Stimulated activated naive CD8-positive, alpha-beta T cell treated with anti-CD3 and anti-CD28 coated beads, Interleukin-15, Interleukin-2, amounts not matched to agents 100 U/mL and 50 U/mL, for 24 hours (primary cell): ENCODE measurements at regions not wholly inside any gene's neighbourhood (a gene's known extent, or its start where the extent isn't known, plus 50 kb on each side); places are given as distances from the start of the nearest gene placed in this dataset.

Source experiments
- ATAC-seq: fragments of 150-1000 bp; cut with Tn5 transposase; one replicate; pipeline ENCODE4 v1.10.0; 2021
- DNase-seq: peaks from one replicate; pipeline ENCODE4 v3.0.0; 2021

GRCh38 chr6:139920776-139921100, 546.3 kb upstream of the CITED2 start:
- DNase-seq = no peak
- no peak for ATAC-seq

GRCh38 chr6:139920027-139920775, 545.8 kb upstream of the CITED2 start:
- ATAC-seq = no peak

GRCh38 chr6:139919107-139920026, 544.9 kb upstream of the CITED2 start:
- ATAC-seq = no peak
- DNase-seq = no peak

More at GRCh38 chr6:139920027-139920775, 545.8 kb upstream of the CITED2 start:
- no peak for DNase-seq

GRCh38 chr6:139917951-139918630, 543.6 kb upstream of the CITED2 start:
- no peak for DNase-seq
- no peak for ATAC-seq

GRCh38 chr6:139914910-139915309, 540.5 kb upstream of the CITED2 start:
- no peak for ATAC-seq
- no peak for DNase-seq

- DNase-seq (no peak), ATAC-seq (no peak)
These were observed 538.4 kb upstream of the CITED2 start for GRCh38 chr6:139912735-139913400.

GRCh38 chr6:139909992-139910391, 535.5 kb upstream of the CITED2 start:
- ATAC-seq (no peak), DNase-seq (no peak)

- ATAC-seq (no peak), DNase-seq (no peak)
These were observed 531.1 kb upstream of the CITED2 start for GRCh38 chr6:139905404-139906052.

- ATAC-seq (no peak), DNase-seq (no peak)
These were observed 530.1 kb upstream of the CITED2 start for GRCh38 chr6:139904568-139904967.

GRCh38 chr6:139904158-139904533, 529.7 kb upstream of the CITED2 start:
- DNase-seq = no peak
- no peak for ATAC-seq

GRCh38 chr6:139903411-139904157, 529.1 kb upstream of the CITED2 start:
- ATAC-seq = no peak
- no peak for DNase-seq

- no peak for DNase-seq
- ATAC-seq = no peak
These were observed 520.9 kb upstream of the CITED2 start for GRCh38 chr6:139895205-139895793.

GRCh38 chr6:139894271-139894670, 519.8 kb upstream of the CITED2 start:
- no peak for ATAC-seq
- no peak for DNase-seq

GRCh38 chr6:139891471-139891870, 517.0 kb upstream of the CITED2 start:
- ATAC-seq (no peak), DNase-seq (no peak)

- ATAC-seq = no peak
These were observed 514.3 kb upstream of the CITED2 start for GRCh38 chr6:139888681-139889122.

GRCh38 chr6:139887275-139887674, 512.8 kb upstream of the CITED2 start:
- ATAC-seq (no peak), DNase-seq (no peak)

More at GRCh38 chr6:139888681-139889122, 514.3 kb upstream of the CITED2 start:
- DNase-seq = no peak

GRCh38 chr6:139886396-139886795, 511.9 kb upstream of the CITED2 start:
- no peak for ATAC-seq

GRCh38 chr6:139885909-139886308, 511.5 kb upstream of the CITED2 start:
- no peak for ATAC-seq
- DNase-seq = no peak

More at GRCh38 chr6:139886396-139886795, 511.9 kb upstream of the CITED2 start:
- DNase-seq = no peak

GRCh38 chr6:139883776-139884175, 509.3 kb upstream of the CITED2 start:
- ATAC-seq (no peak), DNase-seq (no peak)

- no peak for ATAC-seq
These were observed 508.7 kb upstream of the CITED2 start for GRCh38 chr6:139882977-139883728.

More at GRCh38 chr6:139882977-139883728, 508.7 kb upstream of the CITED2 start:
- no peak for DNase-seq
